Kidney epithelial cell (primary cell): ENCODE measurements at regions not wholly inside any gene's neighbourhood (a gene's known extent, or its start where the extent isn't known, plus 50 kb on each side); places are given as distances from the start of the nearest gene placed in this dataset.

Experiments used
- DNase-seq: peaks from one replicate; pipeline ENCODE4 v3.0.0-alpha.2; 2010; ENCODE audit warnings: low read depth
- H3K27me3 ChIP-seq: 2 replicates; pipeline ENCODE4 v1.6.0; 2011; ENCODE audit warnings: low read length; ENCODE audit not compliant: control insufficient read depth, insufficient read depth
- H3K36me3 ChIP-seq: 2 replicates; pipeline ENCODE4 v1.5.1; 2011; ENCODE audit warnings: low read length; ENCODE audit not compliant: control insufficient read depth, insufficient read depth
- H3K4me3 ChIP-seq: 2 replicates; pipeline ENCODE4 v1.5.1; 2011; ENCODE audit warnings: low read depth, mild to moderate bottlenecking, control low read depth, low read length
- CTCF ChIP-seq: IDR thresholded peaks from 2 replicates; pipeline ENCODE4 v1.5.1; 2011; ENCODE audit warnings: mild to moderate bottlenecking, moderate library complexity, low read length, control low read depth, inconsistent platforms; ENCODE audit not compliant: insufficient read depth, poor library complexity, severe bottlenecking

- Histone ChIP-seq H3K36me3 (no peaks in the 10 kb centered on the region), H3K4me3 (no peak overlapping the region), H3K27me3 (no peaks in the 10 kb centered on the region)
- TF ChIP-seq CTCF: no peak
- no peak for DNase-seq
These were observed 397.4 kb upstream of the OR4E1 start for GRCh38 chr14:22071006-22071405.

- Histone ChIP-seq H3K36me3 (no peaks in the 10 kb centered on the region), H3K27me3 (no peaks in the 10 kb centered on the region), H3K4me3 (no peak overlapping the region)
- TF ChIP-seq CTCF: no peak
- DNase-seq: no peak
These were observed 396.7 kb upstream of the OR4E1 start for GRCh38 chr14:22070119-22070982.

- Histone ChIP-seq H3K4me3 (no peak overlapping the region), H3K36me3 (no peaks in the 10 kb centered on the region), H3K27me3 (no peaks in the 10 kb centered on the region)
- TF ChIP-seq CTCF: no peak
- DNase-seq: no peak
These were observed 391.7 kb upstream of the OR4E1 start for GRCh38 chr14:22065347-22065746.

GRCh38 chr14:22059201-22059600 lies 385.6 kb upstream of the OR4E1 start:
- no peak overlapping the region for H3K4me3 ChIP-seq
- no peak for TF ChIP-seq CTCF
- DNase-seq: no peak
- no peaks in the 10 kb centered on the region for H3K36me3 ChIP-seq
- H3K27me3 ChIP-seq: no peaks in the 10 kb centered on the region

- Histone ChIP-seq H3K36me3 (no peaks in the 10 kb centered on the region), H3K27me3 (no peaks in the 10 kb centered on the region), H3K4me3 (no peak overlapping the region)
- TF ChIP-seq CTCF: no peak
- DNase-seq: no peak
These were observed 379.2 kb upstream of the OR4E1 start for GRCh38 chr14:22052795-22053194.

GRCh38 chr14:22047115-22047514 lies 373.5 kb upstream of the OR4E1 start:
- Histone ChIP-seq H3K4me3 (no peak overlapping the region), H3K27me3 (no peaks in the 10 kb centered on the region), H3K36me3 (no peaks in the 10 kb centered on the region)
- DNase-seq: no peak
- TF ChIP-seq CTCF: peak; percentile 48
